ENCODE measurements at regions not wholly inside any gene's neighbourhood (a gene's known extent, or its start where the extent isn't known, plus 50 kb on each side); places are given as distances from the start of the nearest gene placed in this dataset.
"Not testable (repeated sequence)": the region's sequence is repeated elsewhere in the genome, so short reads cannot be mapped to it uniquely, and the experiment has no call there.

DNA sequence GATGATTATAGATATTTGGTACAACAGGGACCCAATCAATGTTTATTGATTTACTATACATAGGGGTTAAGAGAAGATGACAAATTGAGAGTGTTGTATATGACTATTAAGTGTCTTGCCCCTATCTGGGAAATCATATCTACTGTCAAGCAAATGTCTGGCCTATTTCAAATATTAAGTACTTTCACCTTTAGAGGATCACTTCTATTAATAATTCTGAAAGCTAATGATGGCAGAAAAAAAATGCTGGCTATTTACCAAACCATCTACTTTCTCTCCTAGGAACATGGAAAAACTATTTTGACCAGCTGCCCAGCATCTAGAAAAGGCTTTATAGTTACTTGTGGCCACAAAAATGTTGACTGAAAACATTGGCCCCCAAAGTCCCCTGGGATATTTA is 632.3 kb upstream of the ZNF385D start:
- no peak for DNase-seq (ENCODE audit: low spot score)

DNA sequence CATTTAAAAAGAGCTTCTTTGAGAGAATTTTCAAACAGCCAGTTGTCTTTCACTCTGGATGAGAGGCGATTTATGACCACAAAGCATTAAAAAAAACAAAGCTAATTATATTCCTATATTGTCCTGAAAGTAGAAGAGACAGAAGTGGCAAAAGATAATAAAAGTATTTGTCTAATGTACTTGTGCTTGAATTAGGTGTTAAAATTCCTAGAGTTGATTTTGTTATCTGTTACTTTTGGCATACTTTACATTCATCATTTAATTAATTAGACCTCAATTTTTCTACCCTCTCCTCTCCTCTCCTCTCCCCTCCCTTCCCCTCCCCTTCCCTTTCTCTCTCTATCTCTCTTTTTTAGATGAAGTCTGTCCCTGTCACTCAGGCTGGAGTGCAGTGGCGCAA is 635.1 kb upstream of the ZNF385D start:
- DNase-seq (ENCODE audit: low spot score) = no peak

DNA sequence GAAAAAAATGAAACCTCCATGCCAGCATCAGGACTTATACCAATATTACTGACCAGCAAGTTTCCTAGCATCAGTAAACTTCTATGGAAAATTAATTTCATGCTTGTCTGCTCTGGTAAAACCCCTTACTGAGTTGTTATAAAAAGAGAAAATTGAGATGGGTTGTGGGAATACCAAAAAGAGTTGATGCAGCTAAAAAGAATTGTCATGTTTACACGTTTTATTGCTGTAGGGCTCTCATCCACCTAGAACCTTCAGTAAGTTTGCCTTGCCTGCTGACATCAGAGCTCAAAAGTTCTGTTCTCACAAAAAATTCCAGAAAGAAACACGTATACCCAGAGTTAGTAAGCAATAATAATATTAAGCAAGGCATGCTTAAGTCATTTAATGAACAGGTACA is 641.3 kb upstream of the ZNF385D start:
- no peak for DNase-seq (ENCODE audit: low spot score)

DNA sequence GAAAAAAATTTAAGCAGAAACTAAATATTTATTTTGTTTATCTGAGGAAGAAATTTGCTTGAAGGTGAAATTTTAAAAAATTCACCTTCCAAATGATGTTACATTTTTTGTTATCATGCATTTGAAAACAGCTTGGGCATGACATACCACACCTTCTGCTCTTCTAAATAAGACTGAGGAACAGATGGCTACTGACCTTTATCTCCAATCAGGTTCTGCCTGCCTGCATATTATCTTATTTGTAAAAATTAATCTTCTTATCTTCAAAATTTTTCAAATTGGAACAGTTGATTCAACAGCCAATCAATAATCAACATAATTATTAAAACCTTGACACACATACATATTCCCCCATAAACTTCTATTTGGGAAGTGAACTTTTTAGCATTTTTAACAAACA is 641.8 kb upstream of the ZNF385D start:
- no peak for DNase-seq (ENCODE audit: low spot score)

DNA sequence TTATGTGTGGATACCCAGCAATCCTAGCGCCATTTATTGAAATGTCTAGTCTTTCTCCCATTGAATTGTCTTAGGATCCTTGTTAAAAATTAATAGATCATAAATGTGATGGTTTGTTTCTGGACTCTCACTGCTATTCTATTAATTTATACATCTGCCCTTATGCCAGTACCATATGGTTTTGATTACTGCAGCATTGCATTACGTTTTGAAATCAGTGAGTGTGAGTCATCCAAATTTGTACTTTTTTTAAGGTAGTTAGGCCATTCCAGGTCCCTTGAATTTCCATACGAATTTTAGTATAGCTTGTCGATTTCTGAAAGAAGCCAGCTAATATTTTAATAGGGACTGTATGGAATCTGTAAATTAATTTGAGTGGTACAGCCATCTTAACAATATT is 648.6 kb upstream of the ZNF385D start:
- no peak for DNase-seq (ENCODE audit: low spot score)

DNA sequence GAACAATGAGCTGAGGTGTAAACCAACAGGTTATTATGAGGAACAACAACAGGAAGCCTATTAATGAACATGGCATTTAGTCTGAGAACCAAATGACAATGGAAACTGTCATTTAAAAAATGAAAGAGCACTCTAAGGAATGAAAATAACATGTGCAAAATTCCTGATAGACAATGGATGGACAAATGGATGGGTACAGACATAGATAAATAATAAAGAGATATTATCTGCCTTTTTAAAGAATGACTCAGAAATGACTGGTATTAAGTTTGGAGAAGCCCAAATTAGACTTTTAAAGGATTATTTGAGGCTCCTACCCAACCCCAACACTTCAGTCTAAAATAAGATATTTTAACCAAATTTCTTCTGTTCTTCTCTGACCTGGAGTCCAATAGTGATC is 650.5 kb upstream of the ZNF385D start:
- DNase-seq (ENCODE audit: low spot score) = no peak

DNA sequence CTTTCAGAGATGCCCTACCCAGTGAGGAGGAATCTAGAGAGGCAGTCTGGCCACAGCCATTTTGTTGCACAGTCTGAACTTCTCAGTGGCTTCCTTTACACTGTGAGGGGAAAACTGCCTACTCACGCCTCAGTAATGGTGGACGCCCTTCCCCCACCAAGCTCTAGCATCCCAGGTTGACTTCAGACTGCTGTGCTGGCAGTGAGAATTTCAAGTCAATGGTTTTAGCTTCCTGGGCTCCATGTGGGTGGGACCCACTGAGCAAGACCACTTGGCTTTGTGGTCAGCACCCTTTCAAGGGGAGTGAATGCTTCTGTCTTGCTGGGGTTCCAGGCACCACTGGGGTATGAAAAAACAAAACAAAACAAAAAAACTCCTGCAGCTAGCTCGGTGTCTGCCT is 663.2 kb upstream of the ZNF385D start:
- no peak for DNase-seq (ENCODE audit: low spot score)

DNA sequence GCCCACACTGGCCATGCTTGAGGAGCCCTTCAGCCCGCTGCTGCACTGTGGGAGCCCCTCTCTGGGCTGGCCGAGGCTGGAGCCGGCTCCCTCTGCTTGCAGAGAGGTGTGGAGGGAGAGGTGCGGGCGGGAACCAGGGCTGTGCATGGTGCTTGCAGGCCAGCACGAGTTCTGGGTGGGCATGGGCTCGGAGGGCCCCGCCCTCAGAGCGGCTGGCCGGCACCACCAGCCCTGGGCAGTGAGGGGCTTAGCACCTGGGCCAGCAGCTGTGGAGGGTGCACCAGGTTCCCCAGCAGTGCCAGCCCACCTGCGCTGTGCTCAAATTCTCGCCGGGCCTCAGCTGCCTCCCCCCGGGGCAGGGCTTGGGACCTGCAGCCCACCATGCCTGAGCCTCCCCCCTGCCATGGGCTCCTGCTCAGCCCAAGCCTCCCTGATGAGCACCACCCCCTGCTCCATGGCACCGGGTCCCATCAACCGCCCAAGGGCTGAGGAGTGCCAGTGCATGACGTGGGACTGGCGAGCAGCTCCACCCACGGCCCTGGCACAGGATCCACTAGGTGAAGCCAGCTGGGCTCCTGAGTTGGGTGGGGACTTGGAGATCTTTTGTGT is 665.9 kb upstream of the ZNF385D start:
- not testable (repeated sequence) for DNase-seq (ENCODE audit: low spot score)

DNA sequence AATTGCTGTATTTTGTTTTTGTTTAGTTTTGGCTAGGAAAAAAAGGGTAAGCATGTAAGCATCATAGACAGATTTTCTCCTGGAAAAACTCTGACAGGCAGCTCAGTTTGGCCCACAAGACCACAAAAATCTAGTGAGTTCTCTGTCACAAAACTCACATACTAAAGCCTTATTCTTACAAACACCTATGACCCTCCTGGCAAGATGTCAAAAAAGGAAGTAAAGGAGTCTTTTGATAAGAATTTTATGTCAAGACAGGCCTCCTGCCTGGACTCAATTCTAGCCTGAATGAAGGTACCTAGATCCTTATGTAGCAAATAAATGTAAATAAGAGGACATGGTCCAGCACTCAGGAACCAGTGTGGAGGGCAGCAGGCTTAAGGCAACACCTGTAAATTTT is 668.3 kb upstream of the ZNF385D start:
- no peak for DNase-seq (ENCODE audit: low spot score)

DNA sequence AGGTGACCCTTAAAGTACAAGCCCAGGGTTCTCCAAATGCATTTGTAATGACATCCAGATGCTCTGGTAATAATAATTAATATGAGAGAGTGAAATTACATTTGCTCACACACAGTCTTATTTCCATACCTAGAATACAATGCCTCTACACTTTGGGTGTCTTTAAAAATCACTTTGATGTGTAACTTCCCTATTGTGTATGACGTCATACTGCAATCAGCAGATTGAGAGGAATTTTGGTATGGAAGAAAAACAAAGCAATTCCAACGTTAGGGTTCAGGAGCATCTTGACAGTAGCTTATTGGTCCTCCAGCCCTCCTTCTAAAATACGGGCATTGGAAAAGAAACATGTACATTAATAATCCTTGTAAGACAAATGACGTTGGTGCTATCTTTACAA is 670.6 kb upstream of the ZNF385D start:
- no peak for DNase-seq (ENCODE audit: low spot score)

DNA sequence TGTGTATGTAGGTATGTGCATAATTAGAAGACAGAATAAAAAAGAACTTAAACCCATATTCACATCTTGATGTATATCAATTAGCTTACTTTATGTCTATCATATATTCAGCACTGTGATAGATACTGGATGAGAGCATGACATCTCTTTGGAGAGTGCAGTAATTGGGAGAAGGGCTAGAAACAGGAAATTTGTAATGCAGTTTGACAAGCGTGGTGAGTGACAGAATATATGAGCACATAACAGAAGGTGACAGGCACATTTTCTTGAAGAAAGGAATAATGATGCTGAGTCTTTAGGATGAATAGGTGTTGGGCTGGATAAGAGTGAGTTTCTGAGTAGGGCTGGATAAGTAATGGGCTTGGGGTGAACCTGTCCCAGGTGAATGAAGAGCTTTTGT is 680.3 kb upstream of the ZNF385D start:
- no peak for DNase-seq (ENCODE audit: low spot score)

DNA sequence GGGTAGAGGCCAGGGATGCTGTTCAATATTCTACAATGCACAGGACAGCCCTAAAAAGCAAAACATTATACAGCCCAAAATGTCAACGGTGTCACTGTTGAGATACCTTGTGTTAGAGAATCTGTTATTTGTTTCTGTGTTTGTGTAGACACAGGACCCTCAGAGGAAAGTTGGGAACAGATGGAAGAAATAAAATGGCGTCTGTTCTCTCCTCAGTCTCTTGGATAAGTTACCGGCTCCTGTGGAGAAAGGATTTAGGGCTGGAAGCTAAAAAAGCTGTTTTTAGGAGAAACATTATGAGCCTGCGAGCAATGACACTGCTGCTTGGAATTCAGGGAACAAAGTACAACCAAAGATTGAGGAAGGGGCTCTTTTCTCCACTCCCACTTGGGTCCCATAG is 688.6 kb upstream of the ZNF385D start:
- DNase-seq (ENCODE audit: low spot score) = no peak

DNA sequence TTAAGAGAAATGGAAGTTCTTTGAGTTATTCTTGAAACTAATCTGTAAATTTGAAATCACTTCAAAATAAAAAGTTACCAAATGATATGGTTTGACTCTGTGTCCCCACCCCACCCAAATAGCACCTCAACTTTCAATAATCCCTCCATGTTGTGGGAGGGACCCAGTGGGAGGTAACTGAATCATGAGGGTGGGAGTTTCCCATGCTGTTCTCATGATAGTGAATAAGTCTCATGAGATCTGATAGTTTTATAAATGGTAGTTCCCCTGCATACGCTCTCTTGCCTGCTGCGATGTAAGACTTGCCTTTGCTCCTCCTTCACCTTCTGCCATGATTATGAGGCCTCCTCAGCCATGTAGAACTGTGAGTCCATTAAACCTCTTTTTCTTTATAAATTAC is 690.7 kb upstream of the ZNF385D start:
- no peak for DNase-seq (ENCODE audit: low spot score)

DNA sequence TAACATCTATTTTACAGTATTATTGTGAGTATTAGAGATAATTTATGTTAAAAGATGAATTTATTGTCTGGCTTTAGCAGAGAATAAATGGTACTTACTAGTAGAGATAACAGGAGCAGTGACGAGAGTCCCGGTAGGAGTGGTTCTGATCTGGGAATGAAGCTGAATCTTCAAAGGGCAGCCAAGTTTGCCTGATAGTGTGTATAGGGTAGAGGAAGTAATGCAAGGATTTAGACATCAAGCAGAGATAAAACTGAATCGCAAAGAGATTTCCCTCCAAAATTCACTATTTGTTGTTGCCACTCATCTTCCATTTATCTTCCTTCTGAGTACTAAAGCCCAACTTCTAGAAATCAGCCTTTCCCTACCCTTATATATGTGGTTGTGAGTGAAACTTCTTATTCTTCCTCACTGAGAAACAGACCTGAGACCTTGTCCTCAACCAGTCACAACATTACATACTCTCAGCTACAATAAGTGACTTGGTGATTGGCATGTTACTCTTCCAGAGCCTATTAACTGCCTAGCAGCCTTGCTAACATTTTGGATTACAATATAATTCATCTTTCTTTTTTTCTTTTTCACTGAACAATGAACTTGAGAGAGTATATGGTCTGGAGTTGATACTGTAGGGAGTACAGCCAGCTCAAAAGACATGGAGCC is 692.7 kb upstream of the ZNF385D start:
- DNase-seq (ENCODE audit: low spot score) = no peak

DNA sequence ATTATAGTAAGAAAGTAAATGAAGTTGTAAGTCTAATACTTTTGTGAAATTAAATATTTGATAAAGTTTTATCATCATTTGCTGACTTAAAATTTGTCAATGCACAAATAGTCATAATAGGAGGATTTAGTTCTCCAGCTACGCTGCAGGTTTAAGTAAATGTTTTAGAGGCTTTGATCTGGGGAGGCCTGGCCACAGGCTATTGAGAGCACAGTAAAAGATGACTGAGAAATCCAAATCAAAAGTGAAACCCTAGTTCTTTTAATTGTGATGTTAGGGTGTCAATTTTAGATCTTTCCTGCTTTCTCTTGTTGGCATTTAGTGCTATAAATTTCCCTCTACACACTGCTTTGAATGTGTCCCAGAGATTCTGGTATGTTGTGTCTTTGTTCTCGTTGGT is 694.3 kb upstream of the ZNF385D start:
- not testable (repeated sequence) for DNase-seq (ENCODE audit: low spot score)

DNA sequence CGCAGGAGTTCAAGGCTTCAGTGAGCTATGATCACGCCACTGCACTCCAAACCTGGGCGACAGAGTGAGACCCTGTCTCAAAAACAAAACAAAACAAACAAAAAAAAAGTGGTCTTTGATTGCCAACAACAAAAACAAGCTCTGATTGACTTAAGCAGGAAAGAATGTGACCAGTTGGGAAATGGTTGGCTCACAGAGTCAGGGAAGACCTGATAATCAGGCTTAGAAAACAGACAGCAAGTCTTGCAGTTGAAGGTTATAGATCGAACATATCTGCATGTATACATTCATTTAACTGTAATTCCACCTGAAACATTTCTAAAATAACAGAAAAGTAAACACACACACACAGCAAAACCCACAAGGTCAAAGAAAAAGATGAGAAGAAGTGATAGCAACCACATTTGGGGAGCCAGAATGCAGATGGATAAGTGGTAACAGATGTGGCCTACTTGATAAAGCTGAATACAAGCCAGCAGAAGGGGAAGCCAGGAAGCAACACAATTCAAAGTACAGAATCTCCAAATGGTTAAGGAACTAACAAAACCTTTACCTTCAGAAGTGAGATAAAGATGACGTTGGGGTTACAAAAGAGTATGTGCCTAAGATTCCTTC is 699.9 kb upstream of the ZNF385D start:
- no peak for DNase-seq (ENCODE audit: low spot score)

DNA sequence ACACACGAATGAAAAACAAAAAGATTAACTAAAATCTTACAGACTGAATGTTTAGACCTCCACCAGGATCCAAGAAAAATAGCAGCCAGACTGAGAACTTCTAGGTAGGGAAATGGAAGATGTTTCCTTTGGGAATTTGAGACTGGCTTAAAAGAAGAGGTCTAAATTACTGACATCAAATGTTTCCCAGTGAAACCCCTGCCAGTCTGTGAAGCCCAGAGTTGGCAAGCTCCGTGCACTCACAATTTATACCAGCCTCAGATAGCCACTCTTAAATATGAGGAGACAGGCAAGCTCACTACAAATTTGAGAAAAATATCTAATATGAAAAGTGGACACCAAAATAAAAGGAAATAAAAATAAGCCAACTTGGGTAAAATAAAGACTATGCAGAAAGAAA is 700.5 kb upstream of the ZNF385D start:
- no peak for DNase-seq (ENCODE audit: low spot score)

DNA sequence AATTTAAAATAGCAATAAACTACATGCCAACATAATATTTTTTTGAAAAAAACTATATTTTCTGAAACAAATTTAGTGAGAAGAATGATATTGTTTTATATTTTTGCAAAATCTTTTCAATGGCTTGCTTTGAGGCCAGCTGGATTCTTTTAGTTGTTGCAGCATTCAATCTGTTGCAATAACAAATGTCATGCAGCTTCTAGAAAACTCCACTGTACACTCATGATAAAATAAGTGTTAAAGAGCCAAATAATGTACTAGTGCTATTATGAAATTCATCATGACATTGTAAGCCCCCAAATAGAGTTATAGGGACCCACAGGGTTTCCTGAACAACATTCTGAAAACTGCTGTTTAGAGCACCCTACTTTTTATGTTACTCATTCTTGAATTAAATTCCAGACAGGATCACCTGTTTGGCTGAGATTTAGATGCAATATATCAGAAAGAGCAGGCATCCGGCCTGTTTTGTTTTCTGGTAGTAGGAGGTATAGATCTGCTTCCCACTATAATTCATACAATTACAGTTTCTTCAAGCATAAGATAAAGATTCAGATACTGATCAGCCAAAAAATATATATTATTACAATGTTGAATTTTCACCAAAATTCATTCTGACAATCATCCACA is 703.0 kb upstream of the ZNF385D start:
- DNase-seq (ENCODE audit: low spot score) = no peak

DNA sequence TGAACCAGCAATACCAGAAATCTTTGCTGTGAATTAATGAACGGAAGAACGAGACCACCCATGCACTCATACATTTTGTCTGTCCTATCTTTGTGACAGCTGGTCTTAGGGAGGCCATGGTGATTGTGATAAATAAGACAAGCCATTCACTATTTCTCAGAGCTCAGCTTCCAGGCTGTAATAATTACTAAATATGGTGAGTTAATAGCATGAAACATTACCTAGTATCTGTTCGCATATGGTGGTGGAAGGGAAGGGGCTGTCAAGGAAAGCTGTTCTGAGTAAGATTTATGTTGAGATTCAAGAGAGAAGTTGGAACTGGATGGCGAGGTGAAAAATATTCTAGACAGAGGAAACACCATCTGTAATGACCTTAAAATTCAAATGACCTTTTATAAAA is 719.0 kb upstream of the ZNF385D start:
- DNase-seq (ENCODE audit: low spot score) = no peak

DNA sequence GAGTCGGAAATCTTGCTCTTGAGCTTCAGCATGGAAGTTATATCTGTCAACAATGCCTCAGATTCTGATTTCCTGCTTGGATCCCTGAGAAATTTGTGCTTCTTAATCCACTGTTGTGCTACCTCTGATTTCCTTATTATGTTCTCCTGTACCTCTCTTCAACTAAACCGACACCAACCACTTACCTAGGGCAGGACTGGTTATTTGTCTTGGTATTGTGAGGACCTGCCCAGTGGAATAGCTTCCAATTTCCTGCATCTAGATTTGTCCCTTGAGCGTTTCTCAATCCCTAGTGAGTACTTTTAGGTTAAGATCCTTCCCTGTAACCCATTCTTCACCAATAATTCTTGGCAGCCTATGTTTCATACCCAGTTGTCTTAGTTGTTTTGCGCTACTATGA is 720.5 kb upstream of the ZNF385D start:
- no peak for DNase-seq (ENCODE audit: low spot score)

DNA sequence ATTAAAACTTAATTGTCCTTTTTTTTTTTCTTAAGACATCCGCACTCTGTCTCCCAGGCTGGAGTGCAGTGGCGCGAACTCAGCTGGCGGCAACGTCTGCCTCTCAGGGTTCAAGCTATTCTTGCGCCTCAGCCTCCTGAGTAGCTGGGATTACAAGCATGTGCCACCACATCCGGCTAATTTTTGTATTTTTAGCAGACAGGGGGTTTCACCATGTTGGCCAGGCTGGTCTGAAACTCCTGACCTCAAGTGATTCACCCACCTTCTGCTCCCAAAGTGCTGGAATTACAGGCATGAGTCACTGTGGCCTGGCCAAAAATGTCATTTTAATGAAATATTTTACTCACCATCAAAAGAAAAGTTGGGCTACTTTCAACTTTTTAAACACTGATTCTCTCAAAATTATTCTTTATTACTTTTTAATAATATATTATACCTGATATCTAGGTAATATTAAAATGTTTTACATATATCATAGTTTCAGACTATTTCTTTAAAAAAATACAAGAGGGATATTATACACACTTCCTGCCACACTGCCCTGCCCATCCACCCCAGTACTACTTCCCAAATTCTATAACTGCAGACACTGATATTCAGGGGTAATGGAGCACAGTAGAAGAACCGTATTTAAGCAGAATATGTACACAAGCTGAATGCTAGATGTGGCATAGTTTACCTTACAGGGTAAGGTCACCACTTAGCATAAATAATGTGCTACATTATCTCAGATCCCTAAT is 723.9 kb upstream of the ZNF385D start:
- no peak for DNase-seq (ENCODE audit: low spot score)

DNA sequence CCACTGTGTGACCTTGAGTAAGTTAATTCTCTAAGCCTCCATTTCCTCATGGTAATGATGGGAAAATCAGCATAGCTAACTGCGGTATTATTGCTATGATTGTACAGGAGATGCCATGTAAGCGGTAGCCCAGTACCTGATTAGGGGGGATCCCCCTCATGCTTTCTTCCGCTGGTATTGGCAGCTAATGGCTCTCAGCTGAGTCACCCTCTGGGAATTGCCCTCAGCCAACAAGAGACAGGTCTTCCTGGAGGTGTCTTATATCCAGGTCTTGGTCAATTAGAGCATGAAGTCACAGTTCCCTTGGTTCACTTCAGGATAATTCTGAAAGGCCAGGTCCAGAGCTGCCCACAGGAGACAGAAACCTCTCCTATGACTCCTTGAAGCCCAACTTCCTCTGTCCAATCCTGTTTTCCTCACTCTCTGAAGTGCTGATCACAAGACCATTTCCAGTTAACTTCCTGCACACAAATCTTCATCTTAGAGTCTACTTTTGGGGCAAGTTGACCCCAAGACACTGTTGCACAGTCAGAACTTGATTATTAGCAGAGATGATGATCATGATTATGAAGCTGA is 724.7 kb upstream of the ZNF385D start:
- DNase-seq (ENCODE audit: low spot score) = no peak
